ENCODE measurements at regions not wholly inside any gene's neighbourhood (a gene's known extent, or its start where the extent isn't known, plus 50 kb on each side); places are given as distances from the start of the nearest gene placed in this dataset.

- H3K27me3 ChIP-seq: no peaks in the 10 kb centered on the region
- no peaks in the 10 kb centered on the region for H3K4me1 ChIP-seq
- no peak overlapping the region for H3K4me3 ChIP-seq
- TF ChIP-seq POLR2A (IDR thresholded peaks at IDR 0.05) (no peak), CTCF (IDR thresholded peaks at IDR 0.05) (no peak), POLR2AphosphoS5 (IDR thresholded peaks at IDR 0.05) (no peak), EP300 (IDR thresholded peaks at IDR 0.05) (no peak)
- intact Hi-C loops (cut with DNase I; ENCODE audit: low total_unique reads): no loop called here
- no peaks in the 10 kb centered on the region for H3K36me3 ChIP-seq
- WGBS, 5 donors: 58 to 75% (median 65%) methylated on average over 2 of the region's 2 CpGs
- no peaks in the 10 kb centered on the region for H3K9me3 ChIP-seq
- no peak for DNase-seq
- H3K27ac ChIP-seq: no peak overlapping the region
Observed at GRCh38 chr5:89087128-89087527, 204.1 kb upstream of the MEF2C start.

GRCh38 chr5:89086390-89087086 lies 203.6 kb upstream of the MEF2C start:
- H3K9me3 ChIP-seq: no peaks in the 10 kb centered on the region
- intact Hi-C loops (cut with DNase I; ENCODE audit: low total_unique reads): no loop called here
- no peak overlapping the region for H3K4me3 ChIP-seq
- H3K27ac ChIP-seq: no peak overlapping the region
- no peaks in the 10 kb centered on the region for H3K4me1 ChIP-seq
- no peaks in the 10 kb centered on the region for H3K36me3 ChIP-seq
- WGBS, 5 donors: 83 to 90% (median 86%) methylated on average over 5 of the region's 5 CpGs
- no peak for DNase-seq
- H3K27me3 ChIP-seq: no peaks in the 10 kb centered on the region
- TF ChIP-seq POLR2AphosphoS5 (IDR thresholded peaks at IDR 0.05): no peak
- no peak for TF ChIP-seq EP300 (IDR thresholded peaks at IDR 0.05)
- no peak for TF ChIP-seq POLR2A (IDR thresholded peaks at IDR 0.05)

GRCh38 chr5:89083791-89084190 lies 200.8 kb upstream of the MEF2C start:
- 88 to 98% (median 92%) methylated on average over 1 of the region's 1 CpG for WGBS, 5 donors
- intact Hi-C loops (cut with DNase I; ENCODE audit: low total_unique reads): no loop called here
- TF ChIP-seq POLR2AphosphoS5 (IDR thresholded peaks at IDR 0.05) (no peak), EP300 (IDR thresholded peaks at IDR 0.05) (no peak), CTCF (IDR thresholded peaks at IDR 0.05) (no peak), POLR2A (IDR thresholded peaks at IDR 0.05) (no peak)
- Histone ChIP-seq H3K27ac (no peak overlapping the region), H3K4me1 (no peaks in the 10 kb centered on the region), H3K9me3 (no peaks in the 10 kb centered on the region), H3K27me3 (no peaks in the 10 kb centered on the region), H3K4me3 (no peak overlapping the region), H3K36me3 (no peaks in the 10 kb centered on the region)
- no peak for DNase-seq

- H3K27ac ChIP-seq: no peak overlapping the region
- 55 to 67% (median 57%) methylated on average over 2 of the region's 2 CpGs for WGBS, 5 donors
- H3K9me3 ChIP-seq: no peaks in the 10 kb centered on the region
- intact Hi-C loops (cut with DNase I; ENCODE audit: low total_unique reads): no loop called here
- TF ChIP-seq POLR2AphosphoS5 (IDR thresholded peaks at IDR 0.05) (no peak), EP300 (IDR thresholded peaks at IDR 0.05) (no peak), CTCF (IDR thresholded peaks at IDR 0.05) (no peak), POLR2A (IDR thresholded peaks at IDR 0.05) (no peak)
- no peak overlapping the region for H3K4me3 ChIP-seq
- no peaks in the 10 kb centered on the region for H3K4me1 ChIP-seq
- no peak for DNase-seq
- no peaks in the 10 kb centered on the region for H3K27me3 ChIP-seq
- no peaks in the 10 kb centered on the region for H3K36me3 ChIP-seq
Observed at GRCh38 chr5:89081360-89081759, 198.4 kb upstream of the MEF2C start.

GRCh38 chr5:89080467-89081116 lies 197.6 kb upstream of the MEF2C start:
- Histone ChIP-seq H3K4me3 (no peak overlapping the region), H3K9me3 (no peaks in the 10 kb centered on the region), H3K27ac (no peak overlapping the region), H3K27me3 (no peaks in the 10 kb centered on the region), H3K4me1 (no peaks in the 10 kb centered on the region), H3K36me3 (no peaks in the 10 kb centered on the region)
- TF ChIP-seq CTCF (IDR thresholded peaks at IDR 0.05) (no peak), POLR2A (IDR thresholded peaks at IDR 0.05) (no peak), POLR2AphosphoS5 (IDR thresholded peaks at IDR 0.05) (no peak), EP300 (IDR thresholded peaks at IDR 0.05) (no peak)
- no peak for DNase-seq
- intact Hi-C loops (cut with DNase I; ENCODE audit: low total_unique reads): no loop called here
- WGBS, 5 donors: 86 to 88% (median 87%) methylated on average over 5 of the region's 5 CpGs

Measured in stomach (tissue), 8 donors.